Aorta (tissue), 5 donors: ENCODE measurements at regions not wholly inside any gene's neighbourhood (a gene's known extent, or its start where the extent isn't known, plus 50 kb on each side); places are given as distances from the start of the nearest gene placed in this dataset.

ENCODE experiments used
- ATAC-seq: fragments of 200-7000 bp; cut with Tn5 transposase; one replicate; pipeline ENCODE4 v1.9.1; 2022; ENCODE audit warnings: moderate library complexity; ENCODE audit not compliant: low FRiP score
- DNase-seq, 2 donors: peaks; one replicate each; pipeline ENCODE4 v3.0.0-alpha.2; 2020
- H3K27ac ChIP-seq, 2 donors: one replicate each; pipeline ENCODE4 v1.5.1; 2013; ENCODE audit warnings: low read length in 2 of 2, mild to moderate bottlenecking in 2 of 2, moderate library complexity in 2 of 2, control low read depth in 1 of 2, inconsistent platforms in 1 of 2, low read depth in 1 of 2
- H3K27me3 ChIP-seq, 2 donors: one replicate each; pipeline ENCODE4 v1.6.1; 2013; ENCODE audit warnings: control low read depth in 1 of 2, low read length in 1 of 2, mild to moderate bottlenecking in 1 of 2, moderate library complexity in 1 of 2; ENCODE audit not compliant: insufficient read depth in 2 of 2, control insufficient read depth in 1 of 2
- H3K36me3 ChIP-seq, 2 donors: one replicate each; pipeline ENCODE4 v1.6.1; 2013; ENCODE audit warnings: control low read depth in 1 of 2, low read length in 1 of 2, mild to moderate bottlenecking in 1 of 2; ENCODE audit not compliant: insufficient read depth in 2 of 2, control insufficient read depth in 1 of 2
- H3K4me1 ChIP-seq, 2 donors: one replicate each; pipeline ENCODE4 v1.6.1; 2013; ENCODE audit warnings: low read length in 2 of 2, control low read depth in 1 of 2, mild to moderate bottlenecking in 1 of 2, moderate library complexity in 1 of 2; ENCODE audit not compliant: insufficient read depth in 2 of 2, control insufficient read depth in 1 of 2
- H3K4me3 ChIP-seq, 2 donors: one replicate each; pipeline ENCODE4 v1.5.1; 2013; ENCODE audit warnings: low read length in 2 of 2, control low read depth in 1 of 2, mild to moderate bottlenecking in 1 of 2
- H3K9me3 ChIP-seq: one replicate; pipeline ENCODE4 v1.6.1; 2013; ENCODE audit warnings: mild to moderate bottlenecking, low read length; ENCODE audit not compliant: control insufficient read depth
- WGBS, 2 donors: extraction: QIAGEN DNeasy Blood & Tissue Kit; methylation state at CpG; one replicate each; pipeline ENCODE4 v1.1.7; 2013; 5-methylcytosine and 5-hydroxymethylcytosine counted together
- intact Hi-C, 2 donors: fragments of 100-400 bp; cut with DNase I; formaldehyde crosslinking; loops; one replicate each; pipeline versions ENCODE4 v1.14.2 to v1.15.0; 2022
- donor health status: healthy with polysubstance abuse.
- donor health status: Bipolar disorder and iron deficiency.
- donor health status: DM: no; HTN: no; CAD: no.
- donor health status: DM: no; HTN: no; CAD: no.
- donor health status: DM: yes; HTN: yes; CAD: no.

- ATAC-seq (no peak), DNase-seq (no peak)
- peaks cover 3% of the 10 kb centered on the region for H3K9me3 ChIP-seq
- 84 to 88% methylated on average over 2 of the region's 2 CpGs for WGBS, 2 donors
- H3K36me3 ChIP-seq: no peaks in the 10 kb centered on the region
- no peak overlapping the region for H3K27ac ChIP-seq
- intact Hi-C loops: no loop called here
- no peaks in the 10 kb centered on the region for H3K4me1 ChIP-seq
- no peaks in the 10 kb centered on the region for H3K27me3 ChIP-seq
- no peak overlapping the region for H3K4me3 ChIP-seq
Observed at GRCh38 chr5:155514105-155514563, 500.6 kb downstream of the KIF4B start.

GRCh38 chr5:155522540-155522939 is 509.0 kb downstream of the KIF4B start:
- H3K4me1 ChIP-seq: no peaks in the 10 kb centered on the region
- DNase-seq (no peak), ATAC-seq (no peak)
- WGBS, 2 donors: 69 to 80% methylated on average over 1 of the region's 1 CpG
- H3K4me3 ChIP-seq: no peak overlapping the region
- H3K27me3 ChIP-seq: no peaks in the 10 kb centered on the region
- intact Hi-C loops: no loop called here
- H3K9me3 ChIP-seq: no peaks in the 10 kb centered on the region
- H3K36me3 ChIP-seq: no peaks in the 10 kb centered on the region
- H3K27ac ChIP-seq: no peak overlapping the region

- Histone ChIP-seq H3K27me3 (no peaks in the 10 kb centered on the region), H3K9me3 (no peaks in the 10 kb centered on the region), H3K27ac (no peak overlapping the region), H3K4me1 (no peaks in the 10 kb centered on the region), H3K36me3 (no peaks in the 10 kb centered on the region), H3K4me3 (no peak overlapping the region)
- ATAC-seq (no peak), DNase-seq (no peak)
- 54 to 66% methylated on average over 2 of the region's 2 CpGs for WGBS, 2 donors
- intact Hi-C loops: no loop called here
Observed at GRCh38 chr5:155529362-155529761, 515.8 kb downstream of the KIF4B start.

- ATAC-seq: no peak
- no peaks in the 10 kb centered on the region for H3K36me3 ChIP-seq
- no peak for DNase-seq
- no peak overlapping the region for H3K4me3 ChIP-seq
- no peak overlapping the region for H3K27ac ChIP-seq
- H3K4me1 ChIP-seq: no peaks in the 10 kb centered on the region
- H3K27me3 ChIP-seq: no peaks in the 10 kb centered on the region
- intact Hi-C loops: no loop called here
- H3K9me3 ChIP-seq: no peaks in the 10 kb centered on the region
Observed at GRCh38 chr5:155530046-155530445, 516.5 kb downstream of the KIF4B start.

GRCh38 chr5:155532621-155533311 is 519.2 kb downstream of the KIF4B start:
- 47 to 56% methylated on average over 4 of the region's 4 CpGs for WGBS, 2 donors

GRCh38 chr5:155540000-155540595 is 526.5 kb downstream of the KIF4B start:
- Histone ChIP-seq H3K4me1 (no peaks in the 10 kb centered on the region), H3K36me3 (no peaks in the 10 kb centered on the region), H3K9me3 (peaks cover 1% of the 10 kb centered on the region), H3K27me3 (no peaks in the 10 kb centered on the region), H3K4me3 (no peak overlapping the region), H3K27ac (no peak overlapping the region)
- 19 to 20% methylated on average over 2 of the region's 2 CpGs for WGBS, 2 donors
- DNase-seq (no peak), ATAC-seq (no peak)
- intact Hi-C loops: no loop called here

More at GRCh38 chr5:155532621-155533311, 519.2 kb downstream of the KIF4B start:
- Histone ChIP-seq H3K4me1 (no peaks in the 10 kb centered on the region), H3K4me3 (no peak overlapping the region), H3K36me3 (no peaks in the 10 kb centered on the region), H3K9me3 (no peaks in the 10 kb centered on the region), H3K27ac (no peak overlapping the region), H3K27me3 (no peaks in the 10 kb centered on the region)
- ATAC-seq (no peak), DNase-seq (no peak)
- intact Hi-C loops: no loop called here

- no peak overlapping the region for H3K27ac ChIP-seq
- no peaks in the 10 kb centered on the region for H3K4me1 ChIP-seq
- H3K27me3 ChIP-seq: no peaks in the 10 kb centered on the region
- ATAC-seq (no peak), DNase-seq (no peak)
- no peaks in the 10 kb centered on the region for H3K36me3 ChIP-seq
- H3K4me3 ChIP-seq: no peak overlapping the region
- H3K9me3 ChIP-seq: peaks cover 1% of the 10 kb centered on the region
- intact Hi-C loops: no loop called here
Observed at GRCh38 chr5:155546075-155546474, 532.5 kb downstream of the KIF4B start.

- 45 to 54% methylated on average over 3 of the region's 3 CpGs for WGBS, 2 donors
- no peak for DNase-seq
- Histone ChIP-seq H3K27ac (no peak overlapping the region), H3K36me3 (no peaks in the 10 kb centered on the region), H3K4me3 (no peak overlapping the region), H3K4me1 (no peaks in the 10 kb centered on the region), H3K9me3 (no peaks in the 10 kb centered on the region), H3K27me3 (no peaks in the 10 kb centered on the region)
- no peak for ATAC-seq
- intact Hi-C loops: no loop called here
Observed at GRCh38 chr5:155554500-155554899, 540.9 kb downstream of the KIF4B start.

GRCh38 chr5:155556222-155556621 is 542.7 kb downstream of the KIF4B start:
- WGBS, 2 donors: 52 to 68% methylated on average over 1 of the region's 1 CpG
- H3K4me1 ChIP-seq: no peaks in the 10 kb centered on the region
- no peaks in the 10 kb centered on the region for H3K27me3 ChIP-seq
- no peak for DNase-seq
- H3K9me3 ChIP-seq: no peaks in the 10 kb centered on the region
- no peaks in the 10 kb centered on the region for H3K36me3 ChIP-seq
- ATAC-seq: no peak
- intact Hi-C loops: no loop called here
- no peak overlapping the region for H3K4me3 ChIP-seq
- no peak overlapping the region for H3K27ac ChIP-seq
